ENCODE measurements at regions not wholly inside any gene's neighbourhood (a gene's known extent, or its start where the extent isn't known, plus 50 kb on each side); places are given as distances from the start of the nearest gene placed in this dataset.

- DNase-seq: no peak
- H3K9me3 ChIP-seq (ENCODE audit: control insufficient read depth in 4 of 4, insufficient read depth in 3 of 4, low read length in 3 of 4): peaks cover 0 to 2% (median under 1%) of the 10 kb centered on the region in 4 donors
- no peak overlapping the region for H3K27ac ChIP-seq (ENCODE audit: low read depth in 1 of 2, low read length in 1 of 2)
- WGBS, 2 donors: 89 to 93% methylated on average over 2 of the region's 2 CpGs
- H3K27me3 ChIP-seq (ENCODE audit: control insufficient read depth in 3 of 3, insufficient read depth in 3 of 3, low read length in 2 of 3): peaks cover 0 to 12% (median 0%) of the 10 kb centered on the region in 3 donors
- TF ChIP-seq CTCF (IDR thresholded peaks at IDR 0.05; ENCODE audit: control extremely low read depth, extremely low read depth): no peak
- no peaks in the 10 kb centered on the region for H3K36me3 ChIP-seq (ENCODE audit: control insufficient read depth in 4 of 4, insufficient read depth in 4 of 4, low read length in 4 of 4)
- no peak for ATAC-seq (ENCODE audit: insufficient read depth, low FRiP score)
- no peak overlapping the region for H3K4me3 ChIP-seq
- H3K9ac ChIP-seq (ENCODE audit: insufficient read depth in 1 of 2, low read length in 2 of 2): no peak overlapping the region
- H3K4me1 ChIP-seq (ENCODE audit: control insufficient read depth in 5 of 5, insufficient read depth in 5 of 5, low read length in 5 of 5): no peaks in the 10 kb centered on the region
Measured at GRCh38 chr16:52624891-52625290, 77.9 kb upstream of the TOX3 start.

- no peak for TF ChIP-seq CTCF (IDR thresholded peaks at IDR 0.05; ENCODE audit: control extremely low read depth, extremely low read depth)
- Histone ChIP-seq H3K4me3 (no peak overlapping the region), H3K9ac (ENCODE audit: insufficient read depth in 1 of 2, low read length in 2 of 2) (no peak overlapping the region), H3K9me3 (ENCODE audit: control insufficient read depth in 4 of 4, insufficient read depth in 3 of 4, low read length in 3 of 4) (no peaks in the 10 kb centered on the region), H3K27ac (ENCODE audit: low read depth in 1 of 2, low read length in 1 of 2) (no peak overlapping the region), H3K27me3 (ENCODE audit: control insufficient read depth in 3 of 3, insufficient read depth in 3 of 3, low read length in 2 of 3) (peaks cover 0 to 12% (median 0%) of the 10 kb centered on the region in 3 donors), H3K4me1 (ENCODE audit: control insufficient read depth in 5 of 5, insufficient read depth in 5 of 5, low read length in 5 of 5) (no peaks in the 10 kb centered on the region), H3K36me3 (ENCODE audit: control insufficient read depth in 4 of 4, insufficient read depth in 4 of 4, low read length in 4 of 4) (no peaks in the 10 kb centered on the region)
- DNase-seq: no peak
- 88 to 91% methylated on average over 5 of the region's 5 CpGs for WGBS, 2 donors
- no peak for ATAC-seq (ENCODE audit: insufficient read depth, low FRiP score)
Measured at GRCh38 chr16:52621651-52622050, 74.7 kb upstream of the TOX3 start.

DNA sequence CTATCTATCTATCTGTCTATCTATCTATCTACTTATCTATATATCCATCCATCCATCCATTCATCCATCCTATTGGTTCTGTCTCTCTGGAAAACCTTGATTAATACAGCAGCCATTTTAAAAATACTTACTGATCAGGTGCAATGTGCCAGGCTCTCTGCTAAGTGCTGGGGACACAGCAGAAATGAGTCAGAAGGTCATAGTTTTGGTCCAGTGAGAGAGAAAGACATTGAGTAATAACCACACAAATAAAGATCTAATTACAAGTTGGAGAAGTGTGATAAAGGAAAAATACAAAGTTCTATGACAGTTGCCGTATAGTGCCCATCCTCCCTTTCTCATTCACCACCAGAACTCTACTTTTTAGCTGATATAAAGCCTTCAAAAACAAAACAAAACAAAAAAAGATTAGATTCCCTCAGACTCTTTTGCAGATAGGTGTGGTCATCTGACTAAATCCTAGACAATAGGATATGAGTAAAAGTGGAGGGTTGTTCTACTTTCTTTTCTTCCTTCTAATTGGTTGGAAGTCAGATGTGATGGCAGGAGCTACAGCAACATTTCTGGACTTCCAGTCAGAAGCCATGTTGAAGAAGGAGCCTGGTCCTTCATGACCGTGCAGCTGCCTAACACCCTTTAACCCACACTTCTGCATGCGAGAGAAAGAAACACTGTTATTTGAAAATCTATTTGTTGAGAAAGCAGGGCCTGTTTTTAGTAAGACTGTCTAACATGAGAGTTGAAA lies 72.0 kb upstream of the TOX3 start:
- WGBS, 2 donors: 63 to 76% methylated on average over 3 of the region's 3 CpGs
- no peak for TF ChIP-seq CTCF (IDR thresholded peaks at IDR 0.05; ENCODE audit: control extremely low read depth, extremely low read depth)

More for the DNA sequence above, 72.0 kb upstream of the TOX3 start:
- H3K9ac ChIP-seq (ENCODE audit: insufficient read depth in 1 of 2, low read length in 2 of 2): no peak overlapping the region
- no peaks in the 10 kb centered on the region for H3K36me3 ChIP-seq (ENCODE audit: control insufficient read depth in 4 of 4, insufficient read depth in 4 of 4, low read length in 4 of 4)
- no peak overlapping the region for H3K4me3 ChIP-seq
- H3K27me3 ChIP-seq (ENCODE audit: control insufficient read depth in 3 of 3, insufficient read depth in 3 of 3, low read length in 2 of 3): peaks cover 0 to 12% (median 0%) of the 10 kb centered on the region in 3 donors
- H3K4me1 ChIP-seq (ENCODE audit: control insufficient read depth in 5 of 5, insufficient read depth in 5 of 5, low read length in 5 of 5): no peaks in the 10 kb centered on the region
- no peak overlapping the region for H3K27ac ChIP-seq (ENCODE audit: low read depth in 1 of 2, low read length in 1 of 2)
- no peaks in the 10 kb centered on the region for H3K9me3 ChIP-seq (ENCODE audit: control insufficient read depth in 4 of 4, insufficient read depth in 3 of 4, low read length in 3 of 4)
- ATAC-seq (ENCODE audit: insufficient read depth, low FRiP score) (no peak), DNase-seq (no peak)
